B cell (primary cell): ENCODE measurements at regions not wholly inside any gene's neighbourhood (a gene's known extent, or its start where the extent isn't known, plus 50 kb on each side); places are given as distances from the start of the nearest gene placed in this dataset.

Source experiments
- ATAC-seq: fragments of 200-7000 bp; cut with Tn5 transposase; one replicate; pipeline ENCODE4 v1.10.0; 2021; ENCODE audit warnings: low read depth, mild to moderate bottlenecking, moderate number of reproducible peaks, moderate library complexity
- CTCF ChIA-PET: fragments of 350-600 bp; sonication (Branson Sonifier 250); formaldehyde crosslinking; loops from one replicate; lab custom pipeline; 2021; ENCODE audit warnings: antibody characterized with exemption, inconsistent platforms; lab: Charles Lee
- POLR2A ChIA-PET: fragments of 350-600 bp; sonication (Branson Sonifier 250); formaldehyde crosslinking; loops from one replicate; lab custom pipeline; 2021; ENCODE audit warnings: antibody characterized with exemption; lab: Charles Lee
- DNase-seq: peaks from one replicate; pipeline ENCODE4 v3.0.0; 2013
- H2AFZ ChIP-seq: 2 replicates; pipeline ENCODE4 v1.6.1; 2012; ENCODE audit warnings: mild to moderate bottlenecking, low read depth, low read length; ENCODE audit not compliant: insufficient read depth, poor library complexity, severe bottlenecking
- H3K27ac ChIP-seq, 2 donors: 1 replicate in 1 of 2; 2 replicates in 1 of 2; pipeline ENCODE4 v1.5.1; 2012 to 2013; ENCODE audit warnings: low read length in 2 of 2, mild to moderate bottlenecking in 2 of 2, moderate library complexity in 1 of 2
- H3K27me3 ChIP-seq, 4 experiments: fragments of 200-600 bp in 1 of 4; sonication (generic) in 1 of 4; replicated peaks in 1 of 4; 1 replicate in 2 of 4; 2 replicates in 2 of 4; pipeline versions ENCODE4 v1.6.1 to v1.7.0; 2013 to 2016; ENCODE audit warnings: low read length in 3 of 4, mild to moderate bottlenecking in 2 of 4, mixed read lengths in 1 of 4, moderate library complexity in 1 of 4; ENCODE audit not compliant: insufficient read depth in 4 of 4, control insufficient read depth in 3 of 4; ENCODE audit errors: control extremely low read depth in 1 of 4
- H3K36me3 ChIP-seq, 2 experiments: replicated peaks in 1 of 2; 1 replicate in 1 of 2; 2 replicates in 1 of 2; pipeline versions ENCODE4 v1.6.1 to v1.7.1; 2013; ENCODE audit warnings: low read length in 1 of 2; ENCODE audit not compliant: insufficient read depth in 2 of 2, control insufficient read depth in 1 of 2; ENCODE audit errors: control extremely low read depth in 1 of 2, extremely low read depth in 1 of 2
- H3K4me1 ChIP-seq, 2 donors: fragments of 200-600 bp in 1 of 2; sonication (generic) in 1 of 2; 1 replicate in 1 of 2; 2 replicates in 1 of 2; pipeline versions ENCODE4 v1.5.1 to v1.6.1; 2013 to 2017; ENCODE audit warnings: low read length in 2 of 2; ENCODE audit not compliant: control insufficient read depth in 2 of 2, insufficient read depth in 2 of 2
- H3K4me2 ChIP-seq: replicated peaks from 2 replicates; pipeline ENCODE3; 2012; ENCODE audit warnings: mild to moderate bottlenecking, low read depth, low read length; ENCODE audit not compliant: poor library complexity, severe bottlenecking
- H3K4me3 ChIP-seq, 5 experiments: fragments of 200-600 bp in 1 of 5; sonication (generic) in 1 of 5; 1 replicate in 3 of 5; 2 replicates in 2 of 5; pipeline versions ENCODE4 v1.5.1 to v1.7.0; 2011 to 2016; ENCODE audit warnings: low read length in 4 of 5, mild to moderate bottlenecking in 4 of 5, low read depth in 2 of 5, control low read depth in 1 of 5, moderate library complexity in 1 of 5; ENCODE audit not compliant: insufficient read depth in 1 of 5; ENCODE audit errors: control extremely low read depth in 1 of 5, extremely low read depth in 1 of 5
- H3K79me2 ChIP-seq: fragments of 200-600 bp; sonication (generic); one replicate; pipeline ENCODE4 v1.6.0; 2016; ENCODE audit warnings: low read length; ENCODE audit not compliant: control insufficient read depth, insufficient read depth
- H3K9ac ChIP-seq: fragments of 200-600 bp; sonication (generic); 2 replicates; pipeline ENCODE4 v1.6.1; 2017; ENCODE audit warnings: mild to moderate bottlenecking, low read length, moderate library complexity
- H3K9me3 ChIP-seq, 3 donors: one replicate each; pipeline versions ENCODE4 v1.6.1 to v1.7.1; 2013; ENCODE audit warnings: low read length in 2 of 3; ENCODE audit not compliant: control insufficient read depth in 2 of 3, insufficient read depth in 1 of 3; ENCODE audit errors: control extremely low read depth in 1 of 3
- H4K20me1 ChIP-seq: 2 replicates; pipeline ENCODE4 v1.6.0; 2012; ENCODE audit warnings: mild to moderate bottlenecking, low read length; ENCODE audit not compliant: insufficient read depth, control insufficient read depth, poor library complexity, severe bottlenecking
- H3K27ac Mint-ChIP-seq: one replicate; pipeline ENCODE4 v1.8.0; 2021; ENCODE audit warnings: mixed read lengths
- H3K27me3 Mint-ChIP-seq: one replicate; pipeline ENCODE4 v1.8.0; 2021; ENCODE audit warnings: mixed read lengths
- H3K4me1 Mint-ChIP-seq: one replicate; pipeline ENCODE4 v1.8.0; 2021; ENCODE audit warnings: mixed read lengths
- H3K4me3 Mint-ChIP-seq: one replicate; pipeline ENCODE4 v1.8.0; 2021; ENCODE audit warnings: mixed read lengths
- H3K9me3 Mint-ChIP-seq: one replicate; pipeline ENCODE4 v1.8.0; 2022; ENCODE audit warnings: mixed read lengths; ENCODE audit not compliant: insufficient read depth
- EZH2 ChIP-seq: IDR thresholded peaks from 2 replicates; pipeline ENCODE4 v1.6.1; 2012; ENCODE audit warnings: borderline replicate concordance, low read depth, mild to moderate bottlenecking, moderate library complexity, low read length; ENCODE audit not compliant: insufficient read depth, poor library complexity, severe bottlenecking
- WGBS: methylation state at CpG from one replicate; pipeline ENCODE4 v1.1.5; 2013; ENCODE audit warnings: missing lambda C conversion rate; ENCODE audit not compliant: insufficient coverage; 5-methylcytosine and 5-hydroxymethylcytosine counted together
- intact Hi-C: fragments of 100-400 bp; cut with micrococcal nuclease; formaldehyde crosslinking; loops from one replicate; pipeline ENCODE4 v1.10.0; 2022
- TF ChIP-seq, protein P1 (sequence below): fragments of 200-600 bp; IDR thresholded peaks from one replicate; pipeline ENCODE4 v1.8.0; 2022; ENCODE audit warnings: antibody characterized with exemption, mild to moderate bottlenecking

DNA sequence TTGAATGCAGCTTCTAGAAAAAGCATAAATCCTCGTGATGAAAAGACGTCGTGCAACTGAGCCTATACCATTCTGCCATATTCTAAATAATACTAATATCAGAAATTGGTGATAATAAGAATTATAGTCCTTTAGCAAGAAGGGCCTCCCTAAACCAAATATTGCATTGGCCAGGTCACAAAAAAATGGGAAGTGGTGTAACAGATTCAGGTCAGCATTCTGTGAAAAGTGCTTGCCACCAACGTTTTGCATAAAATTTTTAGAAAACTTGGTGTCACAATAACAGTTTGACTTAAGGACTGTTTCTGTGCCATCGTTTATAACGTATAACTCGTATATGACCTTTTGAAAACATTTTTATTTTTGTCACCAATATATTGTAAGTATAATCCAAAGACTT lies 603.6 kb downstream of the CPS1 start:
- Histone ChIP-seq H3K79me2 (no peaks in the 10 kb centered on the region), H3K27ac (no peak overlapping the region), H3K4me1 (no peaks in the 10 kb centered on the region), H2AFZ (no peak overlapping the region), H3K9me3 (no peaks in the 10 kb centered on the region), H3K27me3 (no peaks in the 10 kb centered on the region), H3K4me3 (no peak overlapping the region), H3K9ac (no peak overlapping the region), H4K20me1 (no peaks in the 10 kb centered on the region), H3K36me3 (no peaks in the 10 kb centered on the region), H3K4me2 (no peak overlapping the region)
- ATAC-seq (no peak), DNase-seq (no peak)
- intact Hi-C loops, result no loop called here
- ChIA-PET CTCF (interaction anchor here (1.5 kb wide), 1 partner anchor 10 kb away, joined by 3 read pairs; no protein-coding TSS in a partner anchor), POLR2A (no interaction called here)
- TF ChIP-seq, protein P1, sequence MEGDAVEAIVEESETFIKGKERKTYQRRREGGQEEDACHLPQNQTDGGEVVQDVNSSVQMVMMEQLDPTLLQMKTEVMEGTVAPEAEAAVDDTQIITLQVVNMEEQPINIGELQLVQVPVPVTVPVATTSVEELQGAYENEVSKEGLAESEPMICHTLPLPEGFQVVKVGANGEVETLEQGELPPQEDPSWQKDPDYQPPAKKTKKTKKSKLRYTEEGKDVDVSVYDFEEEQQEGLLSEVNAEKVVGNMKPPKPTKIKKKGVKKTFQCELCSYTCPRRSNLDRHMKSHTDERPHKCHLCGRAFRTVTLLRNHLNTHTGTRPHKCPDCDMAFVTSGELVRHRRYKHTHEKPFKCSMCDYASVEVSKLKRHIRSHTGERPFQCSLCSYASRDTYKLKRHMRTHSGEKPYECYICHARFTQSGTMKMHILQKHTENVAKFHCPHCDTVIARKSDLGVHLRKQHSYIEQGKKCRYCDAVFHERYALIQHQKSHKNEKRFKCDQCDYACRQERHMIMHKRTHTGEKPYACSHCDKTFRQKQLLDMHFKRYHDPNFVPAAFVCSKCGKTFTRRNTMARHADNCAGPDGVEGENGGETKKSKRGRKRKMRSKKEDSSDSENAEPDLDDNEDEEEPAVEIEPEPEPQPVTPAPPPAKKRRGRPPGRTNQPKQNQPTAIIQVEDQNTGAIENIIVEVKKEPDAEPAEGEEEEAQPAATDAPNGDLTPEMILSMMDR, result no peak
- TF ChIP-seq EZH2, result no peak
- H3K27ac Mint-ChIP-seq, result no peak overlapping the region
- no peaks in the 10 kb centered on the region for H3K27me3 Mint-ChIP-seq
- H3K9me3 Mint-ChIP-seq, result no peaks in the 10 kb centered on the region
- H3K4me3 Mint-ChIP-seq, result no peak overlapping the region
- H3K4me1 Mint-ChIP-seq, result no peaks in the 10 kb centered on the region
- 20% methylated on average over 1 of the region's 7 CpGs for whole genome bisulfite sequencing

DNA sequence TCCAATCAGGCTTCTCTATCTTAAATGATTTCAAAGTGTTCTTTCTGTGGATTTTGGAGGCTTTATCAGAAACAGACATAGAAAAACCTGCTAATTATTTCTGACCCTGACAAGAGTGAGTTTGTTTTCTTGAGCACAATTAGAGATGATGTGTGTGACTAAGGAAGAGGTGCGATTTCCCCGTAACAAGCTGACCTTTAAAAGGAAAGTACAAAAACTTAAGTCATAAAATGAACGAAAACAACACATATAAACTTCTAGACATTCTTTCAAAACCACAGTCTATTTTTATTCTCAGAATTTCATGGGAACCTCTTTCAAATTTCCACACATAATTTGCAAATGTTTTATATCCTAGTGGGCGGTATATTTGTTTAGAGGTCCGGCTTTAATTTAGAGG lies 604.8 kb downstream of the CPS1 start:
- H3K4me3 ChIP-seq, result no peak overlapping the region
- no peak for ATAC-seq
- H3K36me3 ChIP-seq, result no peaks in the 10 kb centered on the region
- H3K9me3 ChIP-seq, result no peaks in the 10 kb centered on the region
- no peak overlapping the region for H3K4me2 ChIP-seq
- WGBS, result no CpG with 5 or more reads among the region's 5 CpGs
- POLR2A ChIA-PET, result no interaction called here
- H4K20me1 ChIP-seq, result no peaks in the 10 kb centered on the region
- H3K9ac ChIP-seq, result no peak overlapping the region
- Mint-ChIP-seq H3K27ac (no peak overlapping the region), H3K4me1 (no peaks in the 10 kb centered on the region), H3K9me3 (no peaks in the 10 kb centered on the region), H3K27me3 (no peaks in the 10 kb centered on the region), H3K4me3 (no peak overlapping the region)
- intact Hi-C loops, result no loop called here
- H3K4me1 ChIP-seq, result no peaks in the 10 kb centered on the region
- TF ChIP-seq, protein P1, result no peak
- no peak overlapping the region for H2AFZ ChIP-seq
- no peaks in the 10 kb centered on the region for H3K79me2 ChIP-seq
- H3K27me3 ChIP-seq, result no peaks in the 10 kb centered on the region
- DNase-seq, result no peak
- H3K27ac ChIP-seq, result no peak overlapping the region
- CTCF ChIA-PET, result interaction anchor here (1.5 kb wide), 1 partner anchor 11 kb away, joined by 3 read pairs; no protein-coding TSS in a partner anchor
